Stimulated activated CD4-positive, alpha-beta T cell treated with anti-CD3 and anti-CD28 coated beads, TNF-alpha, amount 100 ng/mL, for 24 hours (primary cell): ENCODE measurements at regions not wholly inside any gene's neighbourhood (a gene's known extent, or its start where the extent isn't known, plus 50 kb on each side); places are given as distances from the start of the nearest gene placed in this dataset.
"Not testable (repeated sequence)": the region's sequence is repeated elsewhere in the genome, so short reads cannot be mapped to it uniquely, and the experiment has no call there.

Experiments
- DNase-seq, 3 experiments: peaks; one replicate each; pipeline ENCODE4 v3.0.0-alpha.2; 2020; ENCODE audit warnings: low read depth in 3 of 3

DNA sequence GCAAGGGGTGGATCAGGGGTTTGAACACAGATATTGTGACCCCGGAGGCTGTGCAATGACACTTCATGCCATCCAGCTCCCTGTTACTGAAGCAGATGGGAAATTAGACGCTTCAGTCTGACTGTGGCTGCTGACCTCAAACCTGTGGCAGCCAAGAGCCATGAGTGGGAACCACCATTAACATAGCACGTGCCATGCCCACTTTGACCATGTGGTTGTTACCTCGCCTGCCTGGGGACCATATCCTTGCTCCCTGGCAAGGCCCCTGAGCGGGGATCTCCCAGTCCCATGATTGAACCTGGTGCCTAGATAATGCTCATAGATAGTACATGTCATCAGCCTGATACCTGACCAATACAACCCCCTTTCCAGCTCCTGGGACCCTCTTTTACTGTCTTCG is 68.9 kb downstream of the CYP26B1 start:
- no peak for DNase-seq

DNA sequence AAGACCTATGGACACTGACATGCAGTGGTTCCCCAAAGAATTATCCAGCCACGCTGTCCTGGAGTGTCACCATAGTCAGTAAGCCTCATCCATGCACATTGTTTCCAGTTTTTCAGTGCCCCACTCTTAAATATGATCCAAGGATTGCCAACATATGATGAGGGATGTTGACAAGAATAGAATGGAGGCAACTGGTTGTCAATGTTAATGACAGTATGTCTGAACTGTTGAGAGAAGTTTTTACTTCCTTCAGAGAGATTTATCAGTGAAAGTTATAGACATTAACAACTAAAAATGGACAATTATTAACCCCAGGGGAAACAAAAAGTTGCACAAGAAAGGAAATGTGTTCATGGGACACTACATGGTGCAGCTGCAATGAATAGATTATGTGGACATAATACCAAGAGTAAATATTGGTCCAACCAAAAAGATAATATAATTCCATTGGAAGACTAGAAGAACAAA is 69.9 kb downstream of the CYP26B1 start:
- DNase-seq, result no peak

DNA sequence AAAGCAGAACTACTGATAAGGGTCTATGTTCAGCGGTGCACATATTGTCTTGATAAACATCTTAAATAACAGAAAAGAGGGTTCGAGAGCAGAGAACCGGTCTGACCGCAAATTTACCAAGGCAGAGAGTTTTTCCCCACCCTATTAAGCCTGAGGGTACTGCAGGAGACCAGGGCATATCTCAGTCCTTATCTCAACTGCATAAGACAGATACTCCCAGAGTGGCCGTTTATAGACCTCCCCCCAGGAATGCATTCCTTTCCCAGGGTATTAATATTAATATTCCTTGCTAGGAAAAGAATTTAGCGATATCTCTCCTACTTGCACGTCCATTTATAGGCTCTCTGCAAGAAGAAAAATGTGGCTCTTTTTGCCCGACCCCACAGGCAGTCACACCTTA is 74.3 kb downstream of the CYP26B1 start:
- DNase-seq, result not testable (repeated sequence)

DNA sequence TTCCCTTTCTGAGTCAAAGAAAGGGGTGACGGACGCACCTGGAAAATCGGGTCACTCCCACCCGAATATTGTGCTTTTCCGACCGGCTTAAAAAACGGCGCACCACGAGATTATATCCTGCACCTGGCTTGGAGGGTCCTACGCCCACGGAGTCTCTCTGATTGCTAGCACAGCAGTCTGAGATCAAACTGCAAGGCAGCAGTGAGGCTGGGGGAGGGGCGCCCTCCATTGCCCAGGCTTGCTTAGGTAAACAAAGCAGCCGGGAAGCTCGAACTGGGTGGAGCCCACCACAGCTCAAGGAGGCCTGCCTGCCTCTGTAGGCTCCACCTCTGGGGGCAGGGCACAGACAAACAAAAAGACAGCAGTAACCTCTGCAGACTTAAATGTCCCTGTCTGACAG is 83.5 kb downstream of the CYP26B1 start:
- DNase-seq, result not testable (repeated sequence)

DNA sequence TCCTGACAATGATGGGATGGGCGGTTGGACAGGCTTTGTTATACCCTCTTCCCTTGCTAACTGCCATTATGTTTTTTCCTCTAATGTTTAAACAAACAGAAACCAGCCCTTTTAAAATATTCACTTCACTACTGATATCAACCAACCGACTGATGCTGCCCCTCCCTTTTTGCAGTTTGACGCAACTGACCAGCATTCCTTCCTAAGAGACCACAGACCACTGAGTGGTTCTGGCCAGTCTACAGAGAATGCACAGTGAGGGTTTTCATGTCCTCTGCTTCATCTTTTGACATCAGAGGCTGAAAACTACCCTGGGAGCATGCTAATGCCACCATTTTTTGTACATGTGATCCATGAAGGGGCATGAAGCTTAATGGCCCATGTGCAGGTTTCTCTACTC is 85.3 kb downstream of the CYP26B1 start:
- DNase-seq, result no peak

DNA sequence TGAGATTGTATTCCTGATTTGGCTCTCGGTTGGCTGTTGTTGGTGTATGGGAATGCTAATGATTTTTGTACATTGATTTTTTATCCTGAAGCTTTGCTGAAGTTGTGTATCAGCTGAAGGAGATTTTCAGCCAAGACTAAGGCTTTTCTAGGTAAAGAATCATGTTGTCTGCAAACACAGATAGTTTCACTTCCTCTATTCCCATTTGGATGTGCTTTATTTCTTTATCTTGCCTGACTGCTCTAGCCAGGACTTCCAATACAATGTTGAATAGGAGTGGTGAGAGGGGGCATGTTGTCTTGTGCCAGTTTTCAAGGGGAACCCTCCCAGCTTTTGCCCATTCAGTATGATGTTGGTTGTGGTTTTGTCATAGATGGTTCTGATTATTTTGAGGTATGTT is 90.4 kb downstream of the CYP26B1 start:
- DNase-seq, result no peak

DNA sequence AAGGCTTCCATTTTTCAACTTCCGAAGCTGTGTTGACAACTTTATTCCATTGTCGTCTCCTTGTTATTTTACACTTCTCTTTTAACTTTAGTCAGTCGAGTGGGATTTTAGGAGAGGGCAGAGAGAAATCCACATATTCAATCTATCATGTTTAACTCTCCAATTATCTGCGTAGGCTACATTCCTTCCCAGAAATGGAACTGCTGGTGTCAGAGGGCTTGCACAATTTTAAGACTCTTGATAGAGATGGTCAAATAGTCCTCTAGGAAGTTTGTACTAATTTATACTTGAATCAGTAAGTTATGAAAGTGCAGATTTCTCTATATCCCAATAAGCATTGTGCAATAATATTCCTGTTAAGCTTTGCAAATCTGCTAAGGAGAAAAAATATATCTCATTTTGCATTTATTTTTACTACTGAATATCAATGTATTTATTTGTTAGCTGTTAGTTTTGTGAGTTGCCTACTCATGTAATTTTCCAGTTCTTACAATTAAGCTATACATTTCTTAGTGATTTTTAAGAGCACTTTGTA is 95.6 kb downstream of the CYP26B1 start:
- no peak for DNase-seq

DNA sequence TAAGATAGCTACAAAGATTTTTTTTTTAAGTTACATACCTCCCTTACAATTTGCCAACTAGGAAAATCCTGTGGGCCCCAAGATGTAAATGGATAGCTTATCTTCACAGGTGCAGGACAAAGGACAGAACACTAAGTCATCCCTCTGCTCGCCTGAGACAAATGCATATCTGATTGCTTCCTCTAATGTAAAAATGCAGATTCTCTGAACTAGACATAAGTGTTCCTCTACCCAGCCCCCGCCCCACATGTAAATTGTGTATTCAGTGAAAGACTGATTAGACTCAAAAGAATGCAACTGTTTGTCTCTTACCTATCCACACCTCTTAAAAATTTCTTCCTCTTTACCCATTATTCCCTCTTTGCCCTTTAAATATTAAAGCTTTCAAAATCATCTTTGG is 96.5 kb downstream of the CYP26B1 start:
- no peak for DNase-seq

DNA sequence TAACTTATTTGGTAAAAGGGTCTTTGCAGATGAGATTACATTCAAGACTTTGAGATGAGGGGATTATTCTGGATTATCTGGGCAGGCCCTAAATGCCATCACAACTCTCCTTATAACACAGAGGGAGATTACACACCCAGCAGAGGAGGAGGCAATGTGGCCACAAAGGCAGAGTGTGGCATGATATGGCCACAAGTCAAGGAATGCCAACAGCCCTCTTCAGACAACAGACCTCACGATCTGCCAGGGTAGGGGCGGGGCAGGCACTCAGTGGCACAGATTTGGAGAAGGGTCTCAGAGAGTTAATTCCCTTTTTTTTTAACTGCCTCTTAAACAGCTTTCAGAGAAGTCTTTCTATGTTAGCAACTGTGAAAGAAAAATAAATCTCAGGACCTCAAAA is 96.9 kb downstream of the CYP26B1 start:
- DNase-seq, result no peak

DNA sequence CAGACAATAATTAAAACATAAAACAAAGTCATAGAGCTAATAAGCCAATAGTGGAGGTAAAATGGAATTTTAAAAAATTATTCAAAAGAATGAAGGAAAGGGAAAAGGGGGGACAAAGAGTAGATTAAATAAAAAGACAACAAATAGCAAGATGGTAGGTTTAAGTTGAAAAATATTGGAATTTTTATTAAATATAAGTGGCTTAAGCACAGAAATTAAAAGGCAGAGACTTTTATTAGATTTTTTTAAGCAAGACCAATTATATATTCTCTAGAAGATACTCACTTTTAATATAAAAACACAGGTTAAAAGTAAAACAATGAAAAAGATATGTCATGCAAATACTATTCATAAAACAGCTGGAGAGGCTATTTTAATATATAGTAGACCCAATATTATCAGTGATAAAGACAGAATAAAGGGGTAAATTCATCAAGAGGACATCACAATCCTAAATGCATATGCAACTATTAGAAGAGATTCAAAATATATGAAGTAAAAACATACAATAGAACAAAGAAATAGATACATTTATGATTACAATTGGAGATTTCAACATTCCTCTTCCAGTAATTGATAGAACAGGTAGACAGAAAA is 98.7 kb downstream of the CYP26B1 start:
- no peak for DNase-seq

DNA sequence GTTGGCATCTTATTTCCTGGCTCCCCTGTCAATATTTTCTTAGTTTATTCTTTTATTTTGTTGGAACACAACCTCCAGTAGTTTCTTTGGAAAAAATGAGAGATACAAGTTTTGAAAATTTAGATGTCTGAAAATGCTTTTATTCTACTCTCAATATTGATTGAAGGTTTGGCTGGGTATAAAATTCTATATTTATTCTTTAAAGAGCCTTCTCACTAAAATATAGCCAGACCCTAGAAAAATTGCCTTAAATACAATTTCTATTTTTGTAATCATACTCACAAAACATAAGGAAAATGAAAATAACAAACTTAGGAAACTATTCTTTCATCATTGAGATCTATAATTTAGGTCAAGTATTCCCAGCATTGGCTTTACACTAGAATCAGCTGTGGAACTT is 103.7 kb downstream of the CYP26B1 start:
- no peak for DNase-seq

DNA sequence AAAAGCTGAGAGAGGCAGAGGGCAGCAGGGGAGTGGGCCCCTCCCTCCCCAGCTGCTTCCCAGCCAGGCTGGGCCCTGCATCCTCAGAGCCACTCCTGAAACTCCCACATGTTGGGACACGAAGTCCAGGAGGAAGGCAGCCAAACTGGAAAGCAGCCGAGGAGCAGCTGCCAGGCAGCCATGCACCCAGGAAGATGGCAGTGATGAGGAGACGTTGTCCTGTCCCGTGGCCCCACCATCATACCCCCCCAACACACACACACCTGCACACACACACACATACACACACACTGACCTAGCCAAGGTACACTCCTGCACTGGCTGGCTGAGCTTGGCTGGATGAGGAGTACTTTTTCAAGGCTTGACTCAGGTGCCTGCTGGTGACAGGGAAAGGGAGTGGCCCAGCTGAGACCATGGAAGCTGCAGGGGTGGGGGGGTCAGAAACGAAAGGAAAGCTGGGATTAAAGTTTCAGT is 106.0 kb downstream of the CYP26B1 start:
- no peak for DNase-seq

DNA sequence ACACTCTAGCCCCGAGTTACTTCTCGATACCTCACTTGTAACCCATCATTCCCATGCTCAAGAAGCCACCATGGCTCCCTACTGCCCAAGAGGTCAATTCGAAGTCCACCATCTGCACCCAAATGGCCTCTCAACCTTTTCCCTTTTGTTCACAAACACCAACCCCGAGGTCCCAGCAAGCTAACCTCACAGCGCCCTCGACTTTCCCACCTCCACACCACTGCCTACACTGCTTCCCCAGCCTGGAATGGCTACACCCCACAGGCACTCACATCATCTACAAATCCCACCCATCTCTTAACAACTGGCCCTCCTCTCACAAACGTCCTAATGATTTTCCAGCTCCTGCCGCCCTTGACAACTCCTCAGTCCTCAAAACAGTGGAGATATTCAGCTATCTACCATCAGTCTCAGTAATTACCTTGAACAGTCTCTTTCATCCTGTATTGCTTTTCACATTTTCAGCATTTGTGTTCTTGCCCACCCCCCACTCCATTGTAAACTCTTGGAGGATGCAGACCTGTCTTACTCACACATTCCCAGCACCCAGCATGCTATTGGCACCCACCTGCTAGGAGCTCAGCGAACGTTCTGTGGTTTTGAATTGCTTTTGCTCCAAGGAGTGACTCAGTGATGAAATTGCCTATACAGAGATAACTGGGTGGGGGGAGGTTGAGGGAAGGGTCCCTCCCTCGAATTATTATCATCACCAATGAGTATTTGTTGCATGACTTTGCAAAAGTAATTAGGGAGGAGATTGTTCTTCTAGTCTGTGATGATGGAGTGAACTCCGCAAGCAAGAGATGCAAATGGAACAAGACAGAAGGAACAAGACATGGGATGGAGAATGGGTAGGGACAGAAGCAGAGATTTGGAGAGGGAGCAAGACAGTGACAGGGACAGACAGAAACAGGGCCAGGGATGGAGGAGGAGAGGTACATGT is 106.8 kb downstream of the CYP26B1 start:
- no peak for DNase-seq

DNA sequence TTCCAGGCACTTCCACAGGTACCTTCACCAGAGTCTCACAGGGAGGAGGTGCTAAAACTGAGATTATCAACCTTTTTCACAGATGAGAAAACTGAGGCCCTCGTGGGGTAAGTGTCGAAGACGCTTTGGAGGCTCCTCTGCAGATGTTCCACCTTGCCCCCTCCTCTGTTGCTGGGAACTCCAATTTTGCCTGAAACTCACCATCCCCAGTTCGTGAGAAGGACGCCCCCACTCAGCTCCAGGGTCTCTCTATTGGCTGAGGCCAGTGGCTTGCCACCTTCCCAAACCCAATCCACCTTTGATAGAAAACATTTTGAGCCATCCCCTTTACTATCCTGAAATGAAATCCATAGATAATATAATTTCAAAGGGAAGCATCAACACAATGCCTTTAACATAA is 109.1 kb downstream of the CYP26B1 start:
- no peak for DNase-seq

DNA sequence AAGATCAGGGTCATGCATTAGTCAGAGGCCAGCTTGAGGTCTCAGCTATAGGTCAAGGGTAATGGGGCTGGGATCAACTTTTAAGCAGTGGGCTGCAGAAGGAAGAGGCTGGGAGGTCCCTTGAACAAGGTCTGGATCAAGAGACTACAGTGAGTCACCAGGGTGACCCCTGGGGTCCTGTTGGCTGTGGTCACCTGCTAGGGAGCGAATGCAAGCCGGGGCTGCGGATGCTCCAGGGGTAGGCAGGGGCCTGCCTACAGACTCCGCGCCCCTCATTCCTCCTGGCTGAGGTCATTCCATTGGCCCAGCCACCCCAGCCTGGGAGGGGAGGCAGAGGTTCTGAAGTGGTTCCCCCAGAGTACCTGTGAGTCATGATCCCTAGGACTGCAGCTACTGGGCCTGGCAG is 110.4 kb downstream of the CYP26B1 start:
- no peak for DNase-seq

DNA sequence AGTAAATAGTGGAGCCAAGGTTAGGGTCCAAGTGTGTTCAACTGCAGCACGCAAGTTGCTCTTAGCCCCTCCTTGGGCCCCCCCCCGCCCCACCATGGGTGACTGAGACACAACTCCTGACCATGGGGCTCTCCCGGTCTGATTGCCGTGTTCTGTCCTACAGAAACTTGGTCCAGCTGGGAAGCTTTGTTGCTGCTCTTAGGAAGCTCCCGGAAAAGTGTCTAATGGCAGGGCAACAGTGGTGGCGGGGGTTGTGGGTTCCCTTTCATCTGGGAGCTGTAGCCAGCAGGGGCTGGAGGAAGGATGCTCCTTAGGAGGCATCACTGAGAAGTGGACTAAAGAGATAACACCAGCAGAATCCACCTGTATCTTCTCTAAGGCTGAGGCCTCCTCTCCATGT is 111.1 kb downstream of the CYP26B1 start:
- DNase-seq, result no peak

DNA sequence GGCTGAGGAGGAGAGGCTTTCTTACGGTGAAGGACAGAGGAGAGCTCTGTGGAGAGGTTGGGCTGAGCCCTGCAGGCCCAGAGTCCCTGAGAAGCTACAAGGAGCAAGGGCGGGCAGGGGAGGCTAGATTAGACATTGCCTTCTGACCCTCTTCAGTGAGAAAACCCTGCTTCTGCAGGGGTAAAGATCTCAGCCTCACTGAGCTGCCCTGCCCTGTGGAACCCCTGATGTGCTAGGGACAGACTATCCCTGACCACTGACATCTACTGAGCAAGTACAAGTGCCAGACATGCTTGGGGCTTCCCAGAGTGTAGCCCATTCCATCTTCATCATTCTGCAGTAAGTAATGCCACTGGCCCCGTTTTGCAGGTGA is 111.5 kb downstream of the CYP26B1 start:
- DNase-seq, result no peak

DNA sequence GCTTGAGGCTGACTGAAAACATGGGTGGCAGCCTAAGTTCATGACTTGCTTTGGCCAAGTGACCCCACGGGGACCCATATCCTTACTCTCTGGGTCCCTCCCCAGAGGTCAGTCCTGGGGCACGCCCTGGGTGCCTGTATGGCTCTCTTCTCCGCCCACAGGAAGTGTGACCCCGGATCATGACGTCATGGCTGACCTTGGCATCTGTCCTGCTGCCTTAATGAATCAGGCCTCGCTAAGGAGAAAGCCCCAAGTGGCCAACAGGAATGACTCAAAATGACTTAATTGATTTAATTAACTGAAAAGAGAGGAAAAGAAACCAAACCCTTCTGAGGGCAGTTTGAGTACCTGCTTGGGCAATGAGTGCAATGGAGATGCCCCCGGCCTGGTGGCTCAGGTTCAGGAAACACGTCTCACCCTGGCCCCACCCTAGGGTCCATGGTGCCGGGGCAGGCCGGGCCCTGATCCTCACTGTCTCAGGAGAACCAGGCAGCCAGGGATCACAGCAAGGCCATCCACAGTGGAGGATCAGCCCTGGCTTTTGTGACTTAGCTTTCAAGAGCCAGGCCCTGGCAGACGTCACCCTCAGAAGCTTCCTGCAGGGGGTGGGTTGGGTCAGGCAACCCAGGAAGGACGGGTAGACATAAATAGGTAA is 112.0 kb downstream of the CYP26B1 start:
- no peak for DNase-seq

DNA sequence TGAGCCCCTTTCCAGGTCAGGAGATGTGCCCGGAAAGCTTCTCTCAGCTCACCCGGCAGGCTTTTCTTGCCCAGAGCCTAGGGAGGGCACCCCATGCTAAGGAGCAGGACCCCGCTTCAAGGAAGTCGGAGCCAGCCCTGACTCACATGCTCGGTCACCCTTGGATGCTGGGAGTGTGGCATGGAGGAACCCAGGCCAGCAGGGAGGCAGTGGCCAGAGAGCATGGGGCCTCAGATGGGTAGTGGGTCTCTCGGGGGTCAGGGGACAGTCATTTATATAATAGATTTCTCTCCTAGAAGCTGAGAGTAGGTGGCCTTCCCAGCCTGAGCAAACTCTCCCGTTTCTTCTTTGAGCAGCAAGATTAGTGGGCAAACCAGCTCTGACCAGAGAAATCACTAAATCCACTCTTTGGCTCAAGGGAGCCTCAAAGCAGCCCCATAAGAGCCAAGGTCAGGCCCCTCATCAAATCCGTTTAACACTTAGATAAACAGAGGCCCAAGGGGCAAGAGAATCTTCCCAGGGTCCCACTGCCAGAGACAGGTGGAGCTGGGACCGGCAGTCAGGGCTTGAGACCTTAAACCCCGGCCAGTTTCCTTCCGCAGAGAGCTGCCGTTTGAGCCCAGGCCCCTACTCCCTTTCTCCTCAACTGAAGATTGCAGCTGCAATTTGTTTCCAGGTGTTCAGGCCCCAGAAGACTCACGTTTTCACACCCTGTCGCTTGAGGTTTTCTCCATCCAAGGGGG is 113.1 kb downstream of the CYP26B1 start:
- DNase-seq, result no peak

DNA sequence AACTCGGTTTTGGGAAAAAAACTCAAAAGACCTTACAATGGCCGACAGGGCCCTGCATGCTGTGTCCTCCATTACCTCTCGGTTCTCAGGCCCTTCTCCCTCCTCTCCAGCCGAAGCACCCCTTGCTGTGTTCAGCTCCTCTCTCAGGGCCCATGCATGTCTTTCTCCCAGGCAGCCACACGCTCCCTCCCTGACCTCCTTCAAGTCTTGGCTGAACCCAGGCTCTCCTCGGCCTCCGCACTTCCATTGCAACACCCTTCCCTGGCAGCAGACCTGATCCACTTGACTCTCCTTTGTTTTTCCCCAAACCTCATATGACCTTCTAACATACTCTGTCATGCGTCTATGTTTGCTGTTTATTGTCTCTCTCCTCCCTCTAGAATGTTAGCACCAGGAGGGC is 114.0 kb downstream of the CYP26B1 start:
- DNase-seq, result no peak

DNA sequence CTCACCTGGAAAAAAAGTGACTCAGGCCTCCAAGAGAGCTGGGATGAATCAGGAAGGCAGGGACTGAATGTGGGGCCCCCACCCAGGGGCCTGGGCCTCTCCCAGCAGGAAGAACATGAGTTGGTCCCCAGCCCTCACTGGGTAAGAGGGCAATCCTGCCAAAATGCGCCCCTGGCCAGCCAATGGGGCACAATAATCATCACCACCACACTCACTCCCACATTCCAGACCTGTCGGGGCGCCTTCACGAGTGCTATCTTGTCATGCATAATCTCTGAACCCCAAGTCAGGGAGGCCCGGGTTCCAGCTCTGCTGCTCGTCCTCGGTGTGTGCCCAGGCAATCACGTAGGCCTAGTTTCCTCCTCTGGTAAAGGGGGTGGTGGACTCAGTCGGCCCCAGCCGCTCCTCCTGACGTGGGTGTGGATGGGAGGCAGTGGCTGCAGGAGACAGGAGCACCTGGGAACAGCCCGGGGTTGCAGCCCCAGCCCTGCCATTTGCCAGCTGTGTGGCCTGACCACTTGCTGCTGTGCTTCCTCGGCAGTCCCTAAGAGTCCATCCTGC is 115.1 kb downstream of the CYP26B1 start:
- DNase-seq, result no peak
